HG02970 (cell line): ENCODE measurements at regions not wholly inside any gene's neighbourhood (a gene's known extent, or its start where the extent isn't known, plus 50 kb on each side); places are given as distances from the start of the nearest gene placed in this dataset.
"Not testable (repeated sequence)": the region's sequence is repeated elsewhere in the genome, so short reads cannot be mapped to it uniquely, and the experiment has no call there.

Experiments used
- ATAC-seq: cut with Tn5 transposase; IDR thresholded peaks from one replicate; pipeline ENCODE4 v1.9.1; 2021; ENCODE audit warnings: mild to moderate bottlenecking, moderate library complexity, moderate number of reproducible peaks; ENCODE audit not compliant: unreplicated experiment, low FRiP score

GRCh38 chr2:142767847-142768246 lies 109.6 kb upstream of the KYNU start:
- ATAC-seq: no peak

- ATAC-seq: no peak
These were observed 118.5 kb upstream of the KYNU start for GRCh38 chr2:142758973-142759372.

- no peak for ATAC-seq
These were observed 120.4 kb upstream of the KYNU start for GRCh38 chr2:142757111-142757510.

GRCh38 chr2:142756430-142756829 lies 121.0 kb upstream of the KYNU start:
- no peak for ATAC-seq

GRCh38 chr2:142755191-142755590 lies 122.3 kb upstream of the KYNU start:
- ATAC-seq: no peak

GRCh38 chr2:142754182-142754581 lies 123.3 kb upstream of the KYNU start:
- ATAC-seq: no peak

GRCh38 chr2:142750858-142751257 lies 126.6 kb upstream of the KYNU start:
- no peak for ATAC-seq

- ATAC-seq: no peak
These were observed 128.8 kb upstream of the KYNU start for GRCh38 chr2:142748559-142749099.

GRCh38 chr2:142745691-142746090 lies 131.8 kb upstream of the KYNU start:
- ATAC-seq: no peak

GRCh38 chr2:142742371-142743214 lies 134.9 kb upstream of the KYNU start:
- no peak for ATAC-seq

GRCh38 chr2:142741764-142742269 lies 135.6 kb upstream of the KYNU start:
- no peak for ATAC-seq

GRCh38 chr2:142734770-142735169 lies 142.7 kb upstream of the KYNU start:
- no peak for ATAC-seq

GRCh38 chr2:142734231-142734630 lies 143.2 kb upstream of the KYNU start:
- ATAC-seq: no peak

GRCh38 chr2:142729814-142730213 lies 147.7 kb upstream of the KYNU start:
- ATAC-seq: not testable (repeated sequence)

- not testable (repeated sequence) for ATAC-seq
These were observed 149.5 kb upstream of the KYNU start for GRCh38 chr2:142727821-142728478.

- ATAC-seq: no peak
These were observed 152.1 kb upstream of the KYNU start for GRCh38 chr2:142725386-142725785.

- ATAC-seq: no peak
These were observed 152.6 kb upstream of the KYNU start for GRCh38 chr2:142724713-142725349.

GRCh38 chr2:142724186-142724585 lies 153.3 kb upstream of the KYNU start:
- ATAC-seq: no peak

- no peak for ATAC-seq
These were observed 154.2 kb upstream of the KYNU start for GRCh38 chr2:142723236-142723635.

- ATAC-seq: no peak
These were observed 154.9 kb upstream of the KYNU start for GRCh38 chr2:142722569-142722968.

GRCh38 chr2:142722086-142722485 lies 155.4 kb upstream of the KYNU start:
- ATAC-seq: no peak
